A673 (cell line): ENCODE measurements at regions not wholly inside any gene's neighbourhood (a gene's known extent, or its start where the extent isn't known, plus 50 kb on each side); places are given as distances from the start of the nearest gene placed in this dataset.
"Not testable (repeated sequence)": the region's sequence is repeated elsewhere in the genome, so short reads cannot be mapped to it uniquely, and the experiment has no call there.

Source experiments
- CTCF ChIP-seq: fragments of 300-800, 200-600 bp; sonication (generic); conservative IDR thresholded peaks from 2 replicates; pipeline ENCODE4 v1.5.1; 2017; ENCODE audit warnings: low read depth, mild to moderate bottlenecking, antibody characterized with exemption, low read length, moderate library complexity, mixed read lengths
- EZH2 ChIP-seq: fragments of 200-600 bp; sonication (generic); IDR thresholded peaks from 2 replicates; pipeline ENCODE4 v1.6.1; 2017; ENCODE audit warnings: borderline replicate concordance, low read depth, mild to moderate bottlenecking, mixed read lengths, antibody characterized with exemption, low read length; ENCODE audit not compliant: poor library complexity, severe bottlenecking

GRCh38 chr1:185460723-185461122 is 143.7 kb upstream of the IVNS1ABP start:
- TF ChIP-seq EZH2, CTCF: not testable (repeated sequence)
